Lung (tissue), 11 donors: ENCODE measurements at regions not wholly inside any gene's neighbourhood (a gene's known extent, or its start where the extent isn't known, plus 50 kb on each side); places are given as distances from the start of the nearest gene placed in this dataset.

Source experiments
- ATAC-seq: fragments of 200-7000 bp; cut with Tn5 transposase; one replicate; pipeline ENCODE4 v1.9.1; 2020; ENCODE audit warnings: moderate number of reproducible peaks; ENCODE audit not compliant: insufficient read depth, low FRiP score
- DNase-seq, 3 donors: peaks; one replicate each; pipeline ENCODE4 v3.0.0-alpha.2; 2013 to 2017
- H3K27ac ChIP-seq, 2 donors: one replicate each; pipeline ENCODE4 v1.5.1; 2013; ENCODE audit warnings: mild to moderate bottlenecking in 2 of 2, moderate library complexity in 2 of 2, control low read depth in 1 of 2, inconsistent platforms in 1 of 2, low read depth in 1 of 2, low read length in 1 of 2
- H3K27me3 ChIP-seq, 3 donors: one replicate each; pipeline ENCODE4 v1.5.1; 2013; ENCODE audit warnings: low read length in 2 of 3; ENCODE audit not compliant: control insufficient read depth in 3 of 3, insufficient read depth in 3 of 3
- H3K36me3 ChIP-seq, 4 donors: one replicate each; pipeline ENCODE4 v1.5.1; 2013; ENCODE audit warnings: low read length in 4 of 4, mild to moderate bottlenecking in 1 of 4, moderate library complexity in 1 of 4; ENCODE audit not compliant: control insufficient read depth in 4 of 4, insufficient read depth in 4 of 4
- H3K4me1 ChIP-seq, 5 donors: one replicate each; pipeline ENCODE4 v1.5.1; 2013; ENCODE audit warnings: low read length in 5 of 5, mild to moderate bottlenecking in 2 of 5, moderate library complexity in 1 of 5; ENCODE audit not compliant: control insufficient read depth in 5 of 5, insufficient read depth in 5 of 5
- H3K4me3 ChIP-seq: one replicate; pipeline ENCODE4 v1.5.1; 2013; ENCODE audit warnings: mild to moderate bottlenecking, control low read depth, moderate library complexity
- H3K9ac ChIP-seq, 2 donors: one replicate each; pipeline ENCODE4 v1.5.1; 2013; ENCODE audit warnings: low read length in 2 of 2, control low read depth in 1 of 2; ENCODE audit not compliant: insufficient read depth in 1 of 2
- H3K9me3 ChIP-seq, 4 donors: one replicate each; pipeline ENCODE4 v1.5.1; 2013; ENCODE audit warnings: low read length in 3 of 4, mild to moderate bottlenecking in 1 of 4, moderate library complexity in 1 of 4; ENCODE audit not compliant: control insufficient read depth in 4 of 4, insufficient read depth in 3 of 4
- WGBS, 2 donors: extraction: QIAGEN DNeasy Blood & Tissue Kit; methylation state at CpG; one replicate each; pipeline ENCODE4 v1.1.7; 2013; 5-methylcytosine and 5-hydroxymethylcytosine counted together
- TF ChIP-seq, protein P1 (sequence below): IDR thresholded peaks from 2 replicates; pipeline ENCODE4 v1.5.1; 2012; ENCODE audit warnings: mild to moderate bottlenecking; ENCODE audit errors: control extremely low read depth, extremely low read depth
- donor health status: control.
- donor health status: control.
- donor health status: Bipolar disorder and iron deficiency.
- donor health status: healthy.
- donor health status: DM: yes; HTN: yes; CAD: no.

DNA sequence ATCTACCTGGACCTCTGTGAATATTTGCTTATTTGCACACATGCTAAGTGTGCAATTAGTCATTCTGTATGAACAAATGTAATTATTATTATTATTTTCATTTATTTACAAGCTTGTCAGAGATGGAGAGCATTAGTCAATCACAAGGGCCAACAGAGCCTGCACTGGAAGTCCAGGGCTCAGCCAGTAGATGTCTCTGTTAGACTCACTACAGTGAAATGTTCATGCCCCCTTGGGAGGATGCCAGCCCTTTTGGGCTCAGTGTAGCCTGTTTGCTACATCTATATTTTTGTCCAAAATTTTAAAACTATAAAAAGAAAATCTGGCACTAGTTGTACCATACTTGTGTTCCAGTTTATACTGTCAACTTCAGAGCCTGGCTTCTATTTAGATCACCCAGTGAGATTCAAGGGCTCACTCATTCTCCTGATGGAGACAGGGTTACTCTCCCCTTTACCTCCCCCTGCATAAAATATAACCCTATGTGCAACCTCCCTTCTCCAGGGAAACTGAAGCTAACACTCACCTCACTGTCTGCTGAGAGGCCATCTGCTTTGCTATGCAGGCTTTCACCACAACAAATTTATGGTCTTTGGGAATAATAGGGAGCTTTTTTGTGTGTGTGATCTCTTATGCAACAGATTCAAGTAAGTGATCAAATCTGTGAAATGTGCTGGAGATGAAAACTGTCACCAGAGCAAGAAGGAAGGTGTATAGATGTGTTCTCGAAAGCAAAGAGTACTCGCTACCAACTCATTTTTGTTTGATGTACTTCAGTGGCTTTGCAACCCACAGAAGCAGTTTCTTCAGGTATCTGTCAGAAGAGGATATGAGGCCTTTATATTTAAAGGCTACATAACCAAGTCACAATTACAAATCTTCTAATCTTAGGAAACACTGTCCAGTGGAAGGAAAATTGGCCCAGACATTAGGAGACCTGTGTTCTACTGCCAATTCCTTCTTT lies 99.9 kb upstream of the TLE4 start:
- Histone ChIP-seq H3K27ac (no peak overlapping the region), H3K27me3 (peaks cover 0 to 2% (median 0%) of the 10 kb centered on the region in 3 donors), H3K4me3 (no peak overlapping the region), H3K36me3 (no peaks in the 10 kb centered on the region), H3K9ac (no peak overlapping the region), H3K9me3 (no peaks in the 10 kb centered on the region), H3K4me1 (peaks cover 0 to 6% (median 0%) of the 10 kb centered on the region in 5 donors)
- TF ChIP-seq, protein P1, sequence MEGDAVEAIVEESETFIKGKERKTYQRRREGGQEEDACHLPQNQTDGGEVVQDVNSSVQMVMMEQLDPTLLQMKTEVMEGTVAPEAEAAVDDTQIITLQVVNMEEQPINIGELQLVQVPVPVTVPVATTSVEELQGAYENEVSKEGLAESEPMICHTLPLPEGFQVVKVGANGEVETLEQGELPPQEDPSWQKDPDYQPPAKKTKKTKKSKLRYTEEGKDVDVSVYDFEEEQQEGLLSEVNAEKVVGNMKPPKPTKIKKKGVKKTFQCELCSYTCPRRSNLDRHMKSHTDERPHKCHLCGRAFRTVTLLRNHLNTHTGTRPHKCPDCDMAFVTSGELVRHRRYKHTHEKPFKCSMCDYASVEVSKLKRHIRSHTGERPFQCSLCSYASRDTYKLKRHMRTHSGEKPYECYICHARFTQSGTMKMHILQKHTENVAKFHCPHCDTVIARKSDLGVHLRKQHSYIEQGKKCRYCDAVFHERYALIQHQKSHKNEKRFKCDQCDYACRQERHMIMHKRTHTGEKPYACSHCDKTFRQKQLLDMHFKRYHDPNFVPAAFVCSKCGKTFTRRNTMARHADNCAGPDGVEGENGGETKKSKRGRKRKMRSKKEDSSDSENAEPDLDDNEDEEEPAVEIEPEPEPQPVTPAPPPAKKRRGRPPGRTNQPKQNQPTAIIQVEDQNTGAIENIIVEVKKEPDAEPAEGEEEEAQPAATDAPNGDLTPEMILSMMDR: peak; percentile 12
- WGBS, 2 donors: 92 to 96% methylated on average over 2 of the region's 2 CpGs
- ATAC-seq (no peak), DNase-seq (peak; percentile 73 to 90 (median 86))

DNA sequence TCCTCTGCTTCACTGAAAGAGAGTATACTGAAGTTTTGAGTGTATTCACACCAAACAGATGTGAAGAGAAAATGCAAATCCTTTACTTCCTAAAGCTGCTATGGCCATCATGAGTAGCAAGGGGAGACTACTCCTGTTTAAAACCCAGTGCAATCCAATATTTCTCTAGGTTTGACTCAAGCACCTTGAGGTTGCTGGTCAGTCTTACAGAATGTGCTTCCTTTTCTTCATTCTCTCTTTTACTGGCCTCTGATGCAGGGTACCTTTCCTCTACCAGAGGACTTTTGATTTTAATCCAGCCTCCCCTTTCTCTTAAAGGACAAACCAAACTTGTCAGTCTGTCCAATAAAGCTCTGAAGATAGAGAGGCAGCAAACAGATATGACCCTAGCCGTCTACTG lies 98.1 kb upstream of the TLE4 start:
- H3K27me3 ChIP-seq: peaks cover 0 to 2% (median 0%) of the 10 kb centered on the region in 3 donors
- H3K9ac ChIP-seq: no peak overlapping the region
- peaks cover 0 to 6% (median 0%) of the 10 kb centered on the region in 5 donors for H3K4me1 ChIP-seq
- H3K27ac ChIP-seq: no peak overlapping the region
- DNase-seq: no peak
- WGBS, 2 donors: 69 to 93% methylated on average over 1 of the region's 1 CpG
- H3K36me3 ChIP-seq: no peaks in the 10 kb centered on the region
- TF ChIP-seq, protein P1: no peak
- no peaks in the 10 kb centered on the region for H3K9me3 ChIP-seq
- H3K4me3 ChIP-seq: no peak overlapping the region
- ATAC-seq: no peak

DNA sequence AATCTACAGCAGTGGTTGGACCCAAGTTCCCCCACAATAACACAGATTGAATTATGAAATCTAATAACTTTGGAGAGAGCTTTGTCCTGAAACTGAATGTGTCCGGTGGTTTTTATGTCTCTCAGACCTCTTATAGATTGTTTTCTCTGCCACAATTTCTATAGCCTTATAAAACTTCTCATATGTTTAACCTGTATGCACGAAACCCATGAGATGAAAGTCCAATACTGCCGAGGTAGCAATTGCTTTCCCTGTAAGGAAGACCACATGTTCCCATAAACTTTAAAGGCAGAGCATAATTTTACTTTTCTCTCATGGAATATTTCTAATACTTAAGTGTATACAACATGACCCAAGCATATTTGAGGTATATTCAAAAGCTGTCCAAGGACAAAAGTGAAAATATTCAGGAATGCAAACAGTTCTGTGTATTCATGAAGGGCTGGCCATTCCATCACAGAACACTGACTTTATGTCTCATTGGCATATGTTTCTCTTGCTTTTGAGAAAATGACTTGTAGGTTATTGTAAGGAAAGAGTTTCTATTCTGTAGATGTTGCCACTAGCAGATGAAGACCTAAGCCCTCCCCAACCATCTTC lies 94.4 kb upstream of the TLE4 start:
- 88 to 91% methylated on average over 3 of the region's 3 CpGs for WGBS, 2 donors
- ATAC-seq (no peak), DNase-seq (no peak)
- TF ChIP-seq, protein P1: no peak
- H3K4me1 ChIP-seq: peaks cover 0 to under 1% (median 0%) of the 10 kb centered on the region in 5 donors
- H3K9me3 ChIP-seq: no peaks in the 10 kb centered on the region
- no peak overlapping the region for H3K27ac ChIP-seq
- no peaks in the 10 kb centered on the region for H3K36me3 ChIP-seq
- H3K27me3 ChIP-seq: peaks cover 0 to 2% (median 0%) of the 10 kb centered on the region in 3 donors
- no peak overlapping the region for H3K9ac ChIP-seq
- no peak overlapping the region for H3K4me3 ChIP-seq
